Stimulated activated CD4-positive, alpha-beta T cell treated with anti-CD3 and anti-CD28 coated beads, Interleukin-1b, Interleukin-23, amount 100 ng/mL, for 4 hours (primary cell): ENCODE measurements at regions not wholly inside any gene's neighbourhood (a gene's known extent, or its start where the extent isn't known, plus 50 kb on each side); places are given as distances from the start of the nearest gene placed in this dataset.
"Not testable (repeated sequence)": the region's sequence is repeated elsewhere in the genome, so short reads cannot be mapped to it uniquely, and the experiment has no call there.

Experiments
- DNase-seq, 2 donors: peaks; one replicate each; pipeline ENCODE4 v3.0.0-alpha.2; 2020; ENCODE audit warnings: low read depth in 2 of 2

DNA sequence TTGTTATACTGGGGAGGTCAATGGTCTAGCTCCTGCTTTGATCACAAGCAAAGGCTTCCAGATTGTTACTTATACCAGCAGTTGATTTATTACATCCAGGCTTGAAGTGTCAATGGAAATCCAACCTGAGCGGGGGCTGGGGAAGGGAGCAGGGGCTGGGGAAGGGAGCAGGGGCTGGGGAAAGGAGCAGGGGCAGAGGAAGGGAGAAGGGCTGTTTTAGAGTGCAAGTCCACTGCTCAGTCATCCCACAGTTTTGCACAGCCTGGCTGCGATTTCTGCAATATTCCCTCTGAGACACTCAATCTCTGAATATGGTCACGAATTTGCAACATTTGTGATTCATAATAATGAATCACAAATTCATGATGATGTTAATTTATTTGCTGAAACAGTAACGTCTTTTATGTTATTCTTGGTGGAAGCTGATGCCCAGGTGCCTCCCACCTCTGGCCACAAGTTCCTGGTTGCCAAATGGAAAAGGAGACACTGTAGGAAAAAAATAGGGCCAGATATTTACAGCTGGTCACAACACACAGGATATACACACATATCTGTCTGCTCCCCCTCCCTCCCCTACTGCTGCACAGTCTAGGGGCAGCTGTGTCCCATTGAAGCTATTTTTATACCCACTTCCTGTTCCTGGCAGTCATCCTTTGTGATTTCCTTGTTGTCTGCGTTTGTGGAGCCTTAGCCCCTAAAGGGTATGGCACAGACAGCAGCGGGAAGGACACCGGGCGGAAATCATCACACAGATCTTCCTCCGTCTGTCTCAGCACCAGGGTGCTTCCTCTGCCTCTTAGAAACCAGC, 325.1 kb downstream of the GADD45G start:
- DNase-seq = no peak

DNA sequence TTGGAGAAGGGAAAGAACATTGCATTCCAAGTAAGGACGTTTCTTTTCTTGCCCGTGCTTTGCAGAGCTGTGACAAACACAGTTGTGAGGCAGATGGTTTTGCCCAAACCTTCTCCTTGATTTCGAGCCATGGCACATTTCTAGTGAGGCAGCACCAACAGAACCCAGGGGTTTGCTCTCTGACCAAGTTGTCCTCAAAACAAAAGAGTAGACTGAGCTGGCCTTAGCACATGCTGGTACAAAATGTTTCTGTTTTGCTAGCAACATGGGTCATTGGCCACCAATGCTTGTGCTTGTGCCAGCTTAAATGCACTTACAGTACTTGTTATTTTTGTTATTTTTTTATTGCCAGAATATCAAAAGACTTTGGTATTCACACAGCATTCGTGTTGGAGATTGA, 328.8 kb downstream of the GADD45G start:
- no peak for DNase-seq

GRCh38 chr9:89935115-89935514, 330.3 kb downstream of the GADD45G start:
- no peak for DNase-seq

- DNase-seq = no peak
These were observed 331.0 kb downstream of the GADD45G start for GRCh38 chr9:89935801-89936200.

DNA sequence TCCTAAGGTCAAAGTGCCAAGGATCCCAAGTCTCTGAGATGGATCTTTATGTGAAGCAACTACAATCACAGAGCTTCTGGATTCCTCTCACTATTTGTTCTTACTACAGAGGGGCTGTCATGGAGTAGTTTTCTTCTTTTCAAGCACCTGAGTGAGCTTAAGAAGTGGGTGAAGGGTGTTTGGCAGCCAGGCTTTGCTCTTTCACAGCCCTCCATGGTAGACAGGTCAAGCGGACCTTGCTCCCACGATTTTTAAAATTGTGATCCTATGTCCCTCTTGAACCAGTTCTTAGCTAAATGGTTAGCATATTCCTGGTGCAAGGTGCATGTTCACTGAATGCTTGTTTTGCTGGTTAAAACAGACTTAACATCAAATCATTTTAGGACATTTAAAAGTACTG, 332.2 kb downstream of the GADD45G start:
- no peak for DNase-seq

DNA sequence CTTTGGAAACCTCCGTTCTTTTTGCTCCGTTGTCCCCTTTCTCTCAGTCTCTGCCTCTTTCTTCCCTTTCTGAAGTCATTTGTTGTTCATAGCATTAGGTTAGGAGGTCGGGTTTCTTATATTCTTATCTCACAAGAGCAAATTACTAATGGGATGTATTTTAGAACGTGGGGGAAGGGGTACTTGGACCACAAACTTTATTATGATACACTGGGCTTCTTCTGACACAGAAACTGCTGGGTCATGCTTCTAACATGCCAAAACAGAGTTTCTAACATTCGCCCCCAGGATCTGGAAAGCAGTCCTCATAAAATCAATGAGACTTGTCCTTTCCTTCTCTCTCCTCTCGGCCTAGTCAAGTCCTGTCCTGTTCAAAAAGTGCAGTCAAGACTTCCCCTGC, 334.4 kb downstream of the GADD45G start:
- DNase-seq = no peak

DNA sequence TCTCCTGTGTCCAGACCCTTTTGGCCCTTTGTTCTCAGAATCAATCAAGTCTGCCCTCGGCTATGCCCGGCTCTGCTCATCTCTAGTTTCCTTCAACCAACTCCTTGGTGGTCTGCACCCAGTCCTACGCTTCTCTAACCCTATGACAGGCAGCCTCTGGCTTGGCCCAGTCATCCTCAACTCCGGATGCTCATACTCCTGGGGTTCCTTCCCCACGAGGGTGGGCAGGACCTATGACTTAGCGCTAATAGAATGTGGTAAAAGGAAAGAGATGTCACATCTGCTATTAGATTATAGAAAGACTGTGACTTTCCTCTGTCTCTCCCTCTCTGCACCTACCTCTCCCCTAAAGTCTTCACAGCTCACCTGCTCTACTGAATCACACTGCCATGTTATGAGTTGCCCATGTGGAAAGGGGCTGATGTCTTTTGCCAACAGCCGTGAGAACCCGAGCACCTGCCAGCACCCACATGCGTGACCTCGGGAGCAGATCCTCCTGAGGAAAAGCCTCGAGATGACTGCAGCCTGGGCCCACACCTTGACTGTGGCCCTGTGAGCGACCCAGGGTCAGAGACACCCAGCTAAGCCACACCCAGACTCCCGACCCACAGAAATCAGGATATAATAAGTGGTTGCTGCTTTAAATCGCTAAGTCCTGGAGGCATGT, 334.9 kb downstream of the GADD45G start:
- no peak for DNase-seq

GRCh38 chr9:89940625-89941024, 335.8 kb downstream of the GADD45G start:
- no peak for DNase-seq

DNA sequence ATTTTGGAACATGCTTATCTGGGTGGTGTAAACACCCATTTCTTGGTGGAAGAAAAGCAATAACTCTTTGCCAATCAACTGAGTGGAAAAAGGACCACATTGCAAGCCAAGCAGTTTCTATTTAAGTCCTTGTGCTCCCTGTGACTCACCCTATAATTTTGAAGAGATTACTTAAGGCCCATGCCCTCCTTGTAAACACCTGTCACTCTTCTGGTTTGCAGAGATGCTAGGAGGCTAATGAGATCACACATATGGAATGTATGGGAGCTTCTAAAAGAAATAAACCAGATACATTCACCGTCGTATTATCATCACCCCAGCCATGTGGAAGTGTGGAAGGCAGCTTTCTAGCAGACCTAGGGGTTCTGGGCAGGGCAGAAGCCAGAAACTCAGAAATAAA, 337.1 kb downstream of the GADD45G start:
- DNase-seq = no peak

GRCh38 chr9:89942643-89943042, 337.8 kb downstream of the GADD45G start:
- DNase-seq = no peak

DNA sequence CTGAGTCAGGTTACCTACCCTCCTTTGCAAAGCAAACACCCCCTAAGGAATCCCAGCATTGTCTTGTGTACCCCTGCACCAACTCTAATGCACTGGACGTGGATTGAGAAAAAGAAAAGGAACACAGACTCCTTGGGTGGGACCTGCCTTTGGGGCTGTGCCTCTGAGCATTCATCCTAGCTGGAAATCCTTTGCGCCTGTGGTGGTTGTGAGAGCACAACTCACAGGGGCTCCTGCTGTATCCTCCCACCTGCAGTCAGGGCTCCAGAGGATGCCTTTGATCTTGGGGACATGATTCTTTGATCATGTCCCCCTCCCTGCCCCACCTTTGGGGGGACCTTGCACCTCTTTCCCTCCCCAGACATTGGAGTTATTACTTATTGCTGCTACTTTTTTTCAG, 338.5 kb downstream of the GADD45G start:
- no peak for DNase-seq

- no peak for DNase-seq
These were observed 338.9 kb downstream of the GADD45G start for GRCh38 chr9:89943728-89944127.

- DNase-seq = no peak
These were observed 340.3 kb downstream of the GADD45G start for GRCh38 chr9:89945133-89945532.

DNA sequence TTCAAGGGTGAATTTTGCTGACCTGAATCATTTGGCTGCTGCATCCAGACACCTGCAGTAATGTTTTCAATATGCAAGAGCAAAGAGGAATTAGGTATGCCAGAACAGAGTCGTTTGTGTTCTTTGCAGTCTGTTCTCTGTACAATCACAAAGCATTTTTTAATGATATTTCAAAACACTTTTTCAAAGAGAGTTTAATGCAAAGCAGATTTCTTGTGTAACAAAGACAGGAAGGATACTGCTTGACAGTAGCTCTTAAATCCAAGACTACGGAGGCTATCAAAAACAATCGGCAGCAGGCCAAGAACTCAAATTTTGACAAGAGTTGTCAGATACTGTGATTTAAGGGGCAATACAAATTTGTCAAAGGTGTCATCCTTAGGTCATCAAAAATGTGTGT, 341.9 kb downstream of the GADD45G start:
- DNase-seq = no peak

DNA sequence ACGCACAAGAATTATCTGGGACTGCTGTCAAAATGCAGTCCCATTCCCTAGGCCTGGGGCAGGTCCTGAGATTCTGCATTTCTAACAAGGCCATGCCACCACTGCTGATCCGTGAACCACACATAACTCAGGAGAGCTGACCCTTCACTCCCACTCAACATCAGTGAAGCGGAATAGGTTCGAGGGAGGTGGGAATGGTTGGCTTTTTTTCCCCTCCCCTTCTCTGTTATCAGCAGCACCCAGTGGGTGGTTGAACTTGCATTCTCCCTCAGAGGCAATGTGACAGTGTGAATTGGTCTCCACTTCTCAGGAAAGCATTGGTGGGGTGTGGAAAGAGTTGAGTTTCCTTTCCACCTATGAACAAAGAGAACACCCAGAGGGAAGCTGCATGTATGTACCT, 344.3 kb downstream of the GADD45G start:
- DNase-seq = no peak

GRCh38 chr9:89951675-89952074, 346.9 kb downstream of the GADD45G start:
- DNase-seq = no peak

DNA sequence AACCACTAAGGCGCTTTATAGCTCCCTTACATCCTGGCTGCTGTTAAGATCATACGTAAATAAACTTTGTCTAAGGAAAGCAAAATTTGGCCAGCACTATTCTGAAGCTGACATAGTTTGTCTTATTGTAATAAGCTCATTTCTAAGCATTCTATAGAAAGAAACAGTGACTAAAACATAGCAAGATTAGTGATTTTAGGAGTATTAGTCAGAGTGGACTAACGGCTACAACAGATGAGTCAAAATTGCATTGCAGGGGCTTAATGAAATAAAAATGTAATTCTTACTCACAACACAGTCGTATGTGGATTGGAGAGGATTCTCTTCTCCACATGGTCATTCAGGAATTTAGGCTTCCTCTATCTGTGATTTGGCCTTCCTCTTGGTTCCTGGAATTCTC, 347.6 kb downstream of the GADD45G start:
- no peak for DNase-seq

GRCh38 chr9:89953263-89953662, 348.5 kb downstream of the GADD45G start:
- DNase-seq = not testable (repeated sequence)

DNA sequence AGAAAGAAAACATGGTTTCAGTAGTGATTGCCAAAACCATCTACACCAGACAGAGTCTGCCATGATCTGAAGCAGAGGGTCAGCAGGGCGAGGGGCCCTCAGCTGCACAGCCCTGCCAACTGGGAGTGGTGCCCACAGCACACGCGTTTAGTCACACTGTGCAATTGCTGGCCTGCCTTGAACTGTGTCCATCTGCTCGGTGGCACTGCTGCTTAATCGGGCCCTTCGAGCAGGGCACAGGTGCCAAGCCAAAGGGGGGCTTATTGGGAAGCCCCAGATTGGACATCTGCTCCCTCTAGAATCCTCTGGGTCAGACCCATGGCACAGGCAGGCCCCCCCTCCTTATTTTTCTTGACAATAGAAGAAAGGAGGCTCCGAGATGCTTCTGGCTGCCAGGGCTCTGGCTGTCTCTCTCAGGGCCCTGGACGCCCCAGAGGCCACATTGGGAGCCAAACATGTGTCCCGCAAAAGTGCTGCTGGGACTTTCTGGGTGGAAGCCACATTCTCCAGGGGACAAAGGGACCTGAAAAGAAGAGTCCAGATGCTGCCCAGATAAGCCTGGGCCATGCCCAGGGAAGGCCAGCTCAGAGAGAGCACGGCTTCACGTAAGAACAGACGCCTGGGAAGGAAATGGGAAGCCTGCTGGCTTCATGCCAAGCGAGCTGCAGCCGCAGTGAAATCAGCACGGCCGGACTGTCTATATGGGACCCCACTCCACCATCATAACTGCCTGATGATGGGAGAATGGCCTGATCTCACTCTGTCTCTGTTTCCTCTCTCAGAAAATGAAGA, 349.2 kb downstream of the GADD45G start:
- no peak for DNase-seq

DNA sequence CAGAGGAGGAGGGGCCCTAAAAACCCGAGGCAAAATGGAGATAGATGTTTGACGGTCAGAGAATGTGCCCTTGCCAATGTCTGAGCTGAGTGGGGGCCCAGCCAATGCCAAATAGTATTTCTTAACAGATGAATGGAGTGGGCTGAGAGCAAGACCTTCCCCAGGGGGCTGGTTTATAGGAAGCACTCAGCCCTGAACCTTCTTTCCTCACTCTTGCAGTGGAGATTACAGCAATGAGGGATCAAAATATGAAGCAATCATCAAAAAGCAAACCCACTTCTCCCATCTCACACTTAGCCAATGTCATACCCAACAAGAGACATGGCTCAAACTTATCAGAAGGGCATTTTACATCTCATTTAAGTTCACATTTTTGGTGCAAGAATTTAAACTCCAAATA, 350.3 kb downstream of the GADD45G start:
- no peak for DNase-seq

DNA sequence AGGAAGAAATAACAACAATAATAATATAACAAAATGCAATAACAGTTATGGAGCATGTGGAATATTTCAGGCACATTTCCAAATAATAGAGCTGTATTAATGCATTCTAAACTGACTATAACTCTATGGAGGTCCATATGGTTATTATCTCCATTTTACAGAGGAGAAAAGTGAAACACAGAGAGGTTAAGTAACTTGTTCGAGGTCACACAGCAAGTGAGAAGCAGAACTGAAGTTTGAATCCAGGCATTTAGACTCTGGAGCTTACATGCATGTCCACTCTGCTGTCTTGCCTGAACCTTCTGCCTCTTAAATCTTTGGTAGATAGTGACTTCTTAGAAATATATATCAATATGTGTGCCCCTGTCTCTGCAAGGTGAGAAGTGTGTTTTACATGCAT, 350.8 kb downstream of the GADD45G start:
- no peak for DNase-seq

- DNase-seq = no peak
These were observed 351.5 kb downstream of the GADD45G start for GRCh38 chr9:89956331-89956730.

- no peak for DNase-seq
These were observed 352.1 kb downstream of the GADD45G start for GRCh38 chr9:89956907-89957306.
